Brain microvascular endothelial cell (primary cell): ENCODE measurements at regions not wholly inside any gene's neighbourhood (a gene's known extent, or its start where the extent isn't known, plus 50 kb on each side); places are given as distances from the start of the nearest gene placed in this dataset.

Experiments
- DNase-seq: peaks from one replicate; pipeline ENCODE4 v3.0.0-alpha.2; 2020
- H3K27ac ChIP-seq: fragments of 250-450 bp; sonication (Bioruptor Pico); 2 replicates; pipeline ENCODE4 v1.5.1; 2020; ENCODE audit warnings: mild to moderate bottlenecking, moderate library complexity
- H3K27me3 ChIP-seq: fragments of 250-450 bp; sonication (Bioruptor Pico); replicated peaks from 2 replicates; pipeline ENCODE4 v1.5.1; 2020; ENCODE audit warnings: mild to moderate bottlenecking
- H3K36me3 ChIP-seq: fragments of 250-450 bp; sonication (Bioruptor Pico); replicated peaks from 2 replicates; pipeline ENCODE4 v1.5.1; 2020; ENCODE audit warnings: mild to moderate bottlenecking
- H3K4me3 ChIP-seq: 2 replicates; pipeline ENCODE4 v1.5.1; 2011; ENCODE audit warnings: low read depth, mild to moderate bottlenecking, control low read depth, low read length, moderate library complexity
- CTCF ChIP-seq: IDR thresholded peaks from 2 replicates; pipeline ENCODE4 v1.5.1; 2011; ENCODE audit warnings: low read depth, mild to moderate bottlenecking, moderate library complexity, low read length, control low read depth, inconsistent platforms; ENCODE audit errors: missing control alignments
- in situ Hi-C: cut with HindIII; loops from 2 replicates; pipeline ENCODE4 v1.10.0; 2017; ENCODE audit warnings: low sequenced_read_pairs, low pct_ligation_motif_present

- in situ Hi-C loops: no loop called here
- no peak overlapping the region for H3K27ac ChIP-seq
- no peak for TF ChIP-seq CTCF
- no peak overlapping the region for H3K4me3 ChIP-seq
- no peaks in the 10 kb centered on the region for H3K27me3 ChIP-seq
- DNase-seq: no peak
- H3K36me3 ChIP-seq: no peaks in the 10 kb centered on the region
Observed at GRCh38 chr2:150983314-150983897, 278.3 kb downstream of the RBM43 start.

- in situ Hi-C loops: no loop called here
- DNase-seq: no peak
- H3K27me3 ChIP-seq: no peaks in the 10 kb centered on the region
- no peak overlapping the region for H3K4me3 ChIP-seq
- no peak for TF ChIP-seq CTCF
- no peak overlapping the region for H3K27ac ChIP-seq
- H3K36me3 ChIP-seq: no peaks in the 10 kb centered on the region
Observed at GRCh38 chr2:150981826-150982225, 279.8 kb downstream of the RBM43 start.

- Histone ChIP-seq H3K4me3 (no peak overlapping the region), H3K36me3 (no peaks in the 10 kb centered on the region), H3K27ac (no peak overlapping the region), H3K27me3 (no peaks in the 10 kb centered on the region)
- no peak for DNase-seq
- in situ Hi-C loops: no loop called here
- TF ChIP-seq CTCF: no peak
Observed at GRCh38 chr2:150978053-150978452, 283.6 kb downstream of the RBM43 start.

GRCh38 chr2:150977296-150977695 lies 284.4 kb downstream of the RBM43 start:
- no peak for TF ChIP-seq CTCF
- H3K27me3 ChIP-seq: no peaks in the 10 kb centered on the region
- in situ Hi-C loops: no loop called here

GRCh38 chr2:150976604-150977003 lies 285.1 kb downstream of the RBM43 start:
- in situ Hi-C loops: no loop called here
- no peaks in the 10 kb centered on the region for H3K36me3 ChIP-seq
- H3K4me3 ChIP-seq: no peak overlapping the region
- no peak for DNase-seq
- no peaks in the 10 kb centered on the region for H3K27me3 ChIP-seq
- H3K27ac ChIP-seq: no peak overlapping the region
- TF ChIP-seq CTCF: no peak

More at GRCh38 chr2:150977296-150977695, 284.4 kb downstream of the RBM43 start:
- Histone ChIP-seq H3K27ac (no peak overlapping the region), H3K36me3 (no peaks in the 10 kb centered on the region), H3K4me3 (no peak overlapping the region)
- DNase-seq: no peak

GRCh38 chr2:150974864-150975263 lies 286.8 kb downstream of the RBM43 start:
- no peak for DNase-seq
- in situ Hi-C loops: no loop called here

More at GRCh38 chr2:150974864-150975263, 286.8 kb downstream of the RBM43 start:
- Histone ChIP-seq H3K36me3 (no peaks in the 10 kb centered on the region), H3K27ac (no peak overlapping the region), H3K4me3 (no peak overlapping the region), H3K27me3 (no peaks in the 10 kb centered on the region)
- no peak for TF ChIP-seq CTCF
